A549 (cell line): ENCODE measurements at regions not wholly inside any gene's neighbourhood (a gene's known extent, or its start where the extent isn't known, plus 50 kb on each side); places are given as distances from the start of the nearest gene placed in this dataset.

Experiments
- CBX2 ChIP-seq: fragments of 200-600 bp; sonication (generic); IDR thresholded peaks from 2 replicates; pipeline ENCODE4 v1.6.1; 2016; ENCODE audit warnings: low read depth, mild to moderate bottlenecking, borderline replicate concordance
- EHF ChIP-seq: fragments of 250-450 bp; sonication (Bioruptor Pico); IDR thresholded peaks from 2 replicates; pipeline ENCODE4 v1.5.0; 2020; ENCODE audit warnings: mild to moderate bottlenecking
- EP300 ChIP-seq, 2 experiments: fragments of >200 bp; sonication (Bioruptor Twin); formaldehyde crosslinking; IDR thresholded peaks; 2 replicates in 1 of 2; 3 replicates in 1 of 2; pipeline ENCODE4 v1.6.1; 2016 to 2017
- HDAC2 ChIP-seq: fragments of 200-600 bp; sonication (generic); IDR thresholded peaks from 2 replicates; pipeline ENCODE4 v1.6.1; 2016
- KDM1A ChIP-seq: fragments of 200-600 bp; sonication (generic); IDR thresholded peaks from 2 replicates; pipeline ENCODE4 v1.6.1; 2016; ENCODE audit warnings: low read depth, mild to moderate bottlenecking
- KDM5A ChIP-seq: fragments of 200-600 bp; sonication (generic); IDR thresholded peaks from 2 replicates; pipeline ENCODE4 v1.6.1; 2016; ENCODE audit warnings: antibody characterized with exemption, mild to moderate bottlenecking
- POLR2A ChIP-seq: IDR thresholded peaks from 2 replicates; pipeline ENCODE4 v1.6.1; 2012; ENCODE audit warnings: mild to moderate bottlenecking, low read length
- POLR2AphosphoS2 ChIP-seq: conservative IDR thresholded peaks from 2 replicates; pipeline ENCODE4 v1.6.1; 2012; ENCODE audit warnings: low read length, improper control_type of control experiment, inconsistent platforms
- RCOR1 ChIP-seq: fragments of 150-350 bp; IDR thresholded peaks from 2 replicates; pipeline ENCODE4 v1.6.1; 2014; ENCODE audit warnings: antibody characterized with exemption, low read length, low read depth
- TF ChIP-seq, protein P1 (sequence below): fragments of 150-350 bp; IDR thresholded peaks from 2 replicates; pipeline ENCODE4 v1.6.1; 2014; ENCODE audit warnings: low read depth, mild to moderate bottlenecking, low read length
- TF ChIP-seq, protein P2 (sequence below): fragments of 200-600 bp; sonication (generic); IDR thresholded peaks from 2 replicates; pipeline ENCODE4 v1.6.1; 2016; ENCODE audit warnings: antibody characterized with exemption, mild to moderate bottlenecking, moderate library complexity
- TF ChIP-seq, protein P3 (sequence below): fragments of >200 bp; sonication (Bioruptor Twin); formaldehyde crosslinking; IDR thresholded peaks from 3 replicates; pipeline ENCODE4 v1.5.1; 2016
- TF ChIP-seq, protein P4 (sequence below): fragments of 450-650 bp; IDR thresholded peaks from 2 replicates; pipeline ENCODE4 v1.6.1; 2014; ENCODE audit warnings: antibody characterized with exemption

DNA sequence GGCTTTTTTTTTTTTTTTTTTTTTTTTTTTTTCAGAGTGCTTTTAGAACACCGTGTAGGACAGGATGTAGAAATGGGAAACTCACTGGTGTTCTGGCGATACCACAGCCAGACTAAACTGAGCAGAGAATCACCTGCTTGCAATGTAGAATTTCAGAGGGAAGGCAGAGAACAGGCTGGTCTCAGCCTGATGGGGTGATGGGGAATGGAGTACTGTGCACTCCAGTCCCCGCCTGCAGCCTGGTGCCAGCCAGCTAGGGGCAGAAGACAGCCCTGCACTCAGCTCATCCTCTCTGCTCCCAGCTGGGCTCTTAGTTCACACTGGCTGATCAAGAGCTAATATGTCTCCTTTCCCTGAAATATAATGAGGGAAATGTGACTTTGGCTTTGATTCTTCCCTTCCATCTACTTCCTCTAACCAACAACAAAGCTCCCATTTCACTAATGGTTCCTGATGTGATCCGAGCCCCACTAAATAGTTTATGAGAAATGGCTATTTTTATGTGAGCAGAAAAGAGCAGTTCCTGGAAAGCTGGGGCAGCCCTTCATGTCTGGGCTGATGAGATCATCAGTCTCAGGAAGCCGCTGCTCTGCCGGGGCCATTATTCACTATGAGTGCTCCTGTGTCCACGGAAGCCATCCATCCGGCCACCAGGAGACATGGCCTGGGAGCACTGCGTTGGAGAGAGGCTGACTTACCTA lies 209.7 kb downstream of the GADD45G start:
- TF ChIP-seq, protein P1, sequence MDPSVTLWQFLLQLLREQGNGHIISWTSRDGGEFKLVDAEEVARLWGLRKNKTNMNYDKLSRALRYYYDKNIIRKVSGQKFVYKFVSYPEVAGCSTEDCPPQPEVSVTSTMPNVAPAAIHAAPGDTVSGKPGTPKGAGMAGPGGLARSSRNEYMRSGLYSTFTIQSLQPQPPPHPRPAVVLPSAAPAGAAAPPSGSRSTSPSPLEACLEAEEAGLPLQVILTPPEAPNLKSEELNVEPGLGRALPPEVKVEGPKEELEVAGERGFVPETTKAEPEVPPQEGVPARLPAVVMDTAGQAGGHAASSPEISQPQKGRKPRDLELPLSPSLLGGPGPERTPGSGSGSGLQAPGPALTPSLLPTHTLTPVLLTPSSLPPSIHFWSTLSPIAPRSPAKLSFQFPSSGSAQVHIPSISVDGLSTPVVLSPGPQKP, result no peak
- TF ChIP-seq CBX2 (no peak), KDM5A (no peak), EP300 (IDR thresholded peaks at IDR 0.05) (no peak), POLR2AphosphoS2 (no peak), EHF (no peak), HDAC2 (no peak), POLR2A (no peak), RCOR1 (no peak), KDM1A (no peak)
- TF ChIP-seq, protein P2, sequence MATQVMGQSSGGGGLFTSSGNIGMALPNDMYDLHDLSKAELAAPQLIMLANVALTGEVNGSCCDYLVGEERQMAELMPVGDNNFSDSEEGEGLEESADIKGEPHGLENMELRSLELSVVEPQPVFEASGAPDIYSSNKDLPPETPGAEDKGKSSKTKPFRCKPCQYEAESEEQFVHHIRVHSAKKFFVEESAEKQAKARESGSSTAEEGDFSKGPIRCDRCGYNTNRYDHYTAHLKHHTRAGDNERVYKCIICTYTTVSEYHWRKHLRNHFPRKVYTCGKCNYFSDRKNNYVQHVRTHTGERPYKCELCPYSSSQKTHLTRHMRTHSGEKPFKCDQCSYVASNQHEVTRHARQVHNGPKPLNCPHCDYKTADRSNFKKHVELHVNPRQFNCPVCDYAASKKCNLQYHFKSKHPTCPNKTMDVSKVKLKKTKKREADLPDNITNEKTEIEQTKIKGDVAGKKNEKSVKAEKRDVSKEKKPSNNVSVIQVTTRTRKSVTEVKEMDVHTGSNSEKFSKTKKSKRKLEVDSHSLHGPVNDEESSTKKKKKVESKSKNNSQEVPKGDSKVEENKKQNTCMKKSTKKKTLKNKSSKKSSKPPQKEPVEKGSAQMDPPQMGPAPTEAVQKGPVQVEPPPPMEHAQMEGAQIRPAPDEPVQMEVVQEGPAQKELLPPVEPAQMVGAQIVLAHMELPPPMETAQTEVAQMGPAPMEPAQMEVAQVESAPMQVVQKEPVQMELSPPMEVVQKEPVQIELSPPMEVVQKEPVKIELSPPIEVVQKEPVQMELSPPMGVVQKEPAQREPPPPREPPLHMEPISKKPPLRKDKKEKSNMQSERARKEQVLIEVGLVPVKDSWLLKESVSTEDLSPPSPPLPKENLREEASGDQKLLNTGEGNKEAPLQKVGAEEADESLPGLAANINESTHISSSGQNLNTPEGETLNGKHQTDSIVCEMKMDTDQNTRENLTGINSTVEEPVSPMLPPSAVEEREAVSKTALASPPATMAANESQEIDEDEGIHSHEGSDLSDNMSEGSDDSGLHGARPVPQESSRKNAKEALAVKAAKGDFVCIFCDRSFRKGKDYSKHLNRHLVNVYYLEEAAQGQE, result no peak
- TF ChIP-seq, protein P3, sequence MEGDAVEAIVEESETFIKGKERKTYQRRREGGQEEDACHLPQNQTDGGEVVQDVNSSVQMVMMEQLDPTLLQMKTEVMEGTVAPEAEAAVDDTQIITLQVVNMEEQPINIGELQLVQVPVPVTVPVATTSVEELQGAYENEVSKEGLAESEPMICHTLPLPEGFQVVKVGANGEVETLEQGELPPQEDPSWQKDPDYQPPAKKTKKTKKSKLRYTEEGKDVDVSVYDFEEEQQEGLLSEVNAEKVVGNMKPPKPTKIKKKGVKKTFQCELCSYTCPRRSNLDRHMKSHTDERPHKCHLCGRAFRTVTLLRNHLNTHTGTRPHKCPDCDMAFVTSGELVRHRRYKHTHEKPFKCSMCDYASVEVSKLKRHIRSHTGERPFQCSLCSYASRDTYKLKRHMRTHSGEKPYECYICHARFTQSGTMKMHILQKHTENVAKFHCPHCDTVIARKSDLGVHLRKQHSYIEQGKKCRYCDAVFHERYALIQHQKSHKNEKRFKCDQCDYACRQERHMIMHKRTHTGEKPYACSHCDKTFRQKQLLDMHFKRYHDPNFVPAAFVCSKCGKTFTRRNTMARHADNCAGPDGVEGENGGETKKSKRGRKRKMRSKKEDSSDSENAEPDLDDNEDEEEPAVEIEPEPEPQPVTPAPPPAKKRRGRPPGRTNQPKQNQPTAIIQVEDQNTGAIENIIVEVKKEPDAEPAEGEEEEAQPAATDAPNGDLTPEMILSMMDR, result no peak
- TF ChIP-seq, protein P4, sequence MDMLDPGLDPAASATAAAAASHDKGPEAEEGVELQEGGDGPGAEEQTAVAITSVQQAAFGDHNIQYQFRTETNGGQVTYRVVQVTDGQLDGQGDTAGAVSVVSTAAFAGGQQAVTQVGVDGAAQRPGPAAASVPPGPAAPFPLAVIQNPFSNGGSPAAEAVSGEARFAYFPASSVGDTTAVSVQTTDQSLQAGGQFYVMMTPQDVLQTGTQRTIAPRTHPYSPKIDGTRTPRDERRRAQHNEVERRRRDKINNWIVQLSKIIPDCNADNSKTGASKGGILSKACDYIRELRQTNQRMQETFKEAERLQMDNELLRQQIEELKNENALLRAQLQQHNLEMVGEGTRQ, result no peak
